ENCODE measurements at regions not wholly inside any gene's neighbourhood (a gene's known extent, or its start where the extent isn't known, plus 50 kb on each side); places are given as distances from the start of the nearest gene placed in this dataset.

- no peak overlapping the region for H3K4me3 ChIP-seq (ENCODE audit: low read depth, low read length, poor library complexity, severe bottlenecking)
Observed at GRCh38 chr22:22138915-22139314, 105.7 kb upstream of the VPREB1 start.

GRCh38 chr22:22137891-22138290 lies 106.7 kb upstream of the VPREB1 start:
- H3K36me3 ChIP-seq (ENCODE audit: insufficient read depth, low read length) = peaks cover 39% of the 10 kb centered on the region
- H3F3A ChIP-seq (ENCODE audit: insufficient read depth, low read length) = no peaks in the 10 kb centered on the region
- H3K9ac ChIP-seq (ENCODE audit: low read length) = no peak overlapping the region
- H3K4me2 ChIP-seq (ENCODE audit: low read length) = no peak overlapping the region
- H3K27ac ChIP-seq (ENCODE audit: low read depth, low read length, poor library complexity, severe bottlenecking) = no peak overlapping the region
- H3K9me3 ChIP-seq (ENCODE audit: low read length) = peaks cover 14% of the 10 kb centered on the region; the same call in 1 of the 2 replicates
- H3K27me3 ChIP-seq (ENCODE audit: insufficient read depth, low read length) = no peaks in the 10 kb centered on the region
- no peak overlapping the region for H3K4me3 ChIP-seq (ENCODE audit: low read depth, low read length, poor library complexity, severe bottlenecking)
- H3K4me1 ChIP-seq (ENCODE audit: insufficient read depth, low read length, severe bottlenecking) = no peaks in the 10 kb centered on the region
- H2AFZ ChIP-seq (ENCODE audit: low read length) = no peak overlapping the region
- TF ChIP-seq CTCF (IDR thresholded peaks at IDR 0.05; ENCODE audit: low read length) (no peak), EZH2 (IDR thresholded peaks at IDR 0.05; ENCODE audit: borderline replicate concordance, low read length) (no peak)
- H3K79me2 ChIP-seq (ENCODE audit: insufficient read depth, low read length) = peaks cover 23% of the 10 kb centered on the region; the same call in 1 of the 2 replicates
- H3K9me2 ChIP-seq (ENCODE audit: low read depth, low read length) = no peaks in the 10 kb centered on the region
- H4K20me1 ChIP-seq (ENCODE audit: insufficient read depth, low read length) = no peaks in the 10 kb centered on the region

More at GRCh38 chr22:22138915-22139314, 105.7 kb upstream of the VPREB1 start:
- H3K4me1 ChIP-seq (ENCODE audit: insufficient read depth, low read length, severe bottlenecking) = no peaks in the 10 kb centered on the region
- H3K9me3 ChIP-seq (ENCODE audit: low read length) = peaks cover 14% of the 10 kb centered on the region; the same call in 1 of the 2 replicates
- H3K27ac ChIP-seq (ENCODE audit: low read depth, low read length, poor library complexity, severe bottlenecking) = no peak overlapping the region
- no peaks in the 10 kb centered on the region for H3F3A ChIP-seq (ENCODE audit: insufficient read depth, low read length)
- no peaks in the 10 kb centered on the region for H4K20me1 ChIP-seq (ENCODE audit: insufficient read depth, low read length)
- no peaks in the 10 kb centered on the region for H3K27me3 ChIP-seq (ENCODE audit: insufficient read depth, low read length)
- no peak overlapping the region for H3K4me2 ChIP-seq (ENCODE audit: low read length)
- no peak overlapping the region for H2AFZ ChIP-seq (ENCODE audit: low read length)
- H3K9me2 ChIP-seq (ENCODE audit: low read depth, low read length) = no peaks in the 10 kb centered on the region
- H3K9ac ChIP-seq (ENCODE audit: low read length) = no peak overlapping the region
- H3K79me2 ChIP-seq (ENCODE audit: insufficient read depth, low read length) = peaks cover 23% of the 10 kb centered on the region; the same call in 1 of the 2 replicates
- peaks cover 39% of the 10 kb centered on the region for H3K36me3 ChIP-seq (ENCODE audit: insufficient read depth, low read length)
- TF ChIP-seq CTCF (IDR thresholded peaks at IDR 0.05; ENCODE audit: low read length) (no peak), EZH2 (IDR thresholded peaks at IDR 0.05; ENCODE audit: borderline replicate concordance, low read length) (no peak)

GRCh38 chr22:22133910-22134309 lies 110.7 kb upstream of the VPREB1 start:
- Histone ChIP-seq H3K9ac (ENCODE audit: low read length) (no peak overlapping the region), H3K27ac (ENCODE audit: low read depth, low read length, poor library complexity, severe bottlenecking) (no peak overlapping the region), H4K20me1 (ENCODE audit: insufficient read depth, low read length) (no peaks in the 10 kb centered on the region), H3K9me2 (ENCODE audit: low read depth, low read length) (no peaks in the 10 kb centered on the region), H3K27me3 (ENCODE audit: insufficient read depth, low read length) (no peaks in the 10 kb centered on the region), H3K79me2 (ENCODE audit: insufficient read depth, low read length) (peaks cover 42% of the 10 kb centered on the region), H3K36me3 (ENCODE audit: insufficient read depth, low read length) (peaks cover 21% of the 10 kb centered on the region), H3K4me2 (ENCODE audit: low read length) (no peak overlapping the region), H3K4me1 (ENCODE audit: insufficient read depth, low read length, severe bottlenecking) (peaks cover 16% of the 10 kb centered on the region), H3K4me3 (ENCODE audit: low read depth, low read length, poor library complexity, severe bottlenecking) (no peak overlapping the region), H2AFZ (ENCODE audit: low read length) (no peak overlapping the region), H3F3A (ENCODE audit: insufficient read depth, low read length) (no peaks in the 10 kb centered on the region), H3K9me3 (ENCODE audit: low read length) (peaks cover 9% of the 10 kb centered on the region; the same call in 1 of the 2 replicates)
- no peak for TF ChIP-seq CTCF (IDR thresholded peaks at IDR 0.05; ENCODE audit: low read length)
- no peak for TF ChIP-seq EZH2 (IDR thresholded peaks at IDR 0.05; ENCODE audit: borderline replicate concordance, low read length)

Measured in OCI-LY1 (cell line).